IMR-90 (cell line): ENCODE measurements at regions not wholly inside any gene's neighbourhood (a gene's known extent, or its start where the extent isn't known, plus 50 kb on each side); places are given as distances from the start of the nearest gene placed in this dataset.

Source experiments
- ATAC-seq: fragments of 200-7000 bp; cut with Tn5 transposase; 2 replicates; pipeline ENCODE4 v1.9.1; 2020; ENCODE audit warnings: low read depth, mild to moderate bottlenecking, moderate library complexity
- BruUV-seq: library from RNA; stranded (reverse); fragments of 400-500 nt; replicated peaks from 2 replicates; lab custom pipeline; 2021; lab: Mats Ljungman, UMichigan
- CTCF ChIA-PET: fragments of 300-600 bp; formaldehyde crosslinking; extraction: SDS; loops from one replicate; lab custom pipeline; 2021; ENCODE audit warnings: antibody characterized with exemption; lab: Yijun Ruan, JAX
- POLR2A ChIA-PET: fragments of 300-600 bp; sonication (Branson Sonifier 250); formaldehyde crosslinking; loops from one replicate; lab custom pipeline; 2022; ENCODE audit warnings: antibody characterized with exemption; ENCODE audit not compliant: unreplicated experiment; lab: Charles Lee
- DNase-seq: peaks from one replicate; pipeline ENCODE4 v3.0.0; 2013
- H2AFZ ChIP-seq: replicated peaks from 2 replicates; pipeline ENCODE3; 2013; ENCODE audit warnings: low read length, mild to moderate bottlenecking; ENCODE audit not compliant: poor library complexity
- H2AK5ac ChIP-seq: 2 replicates; pipeline ENCODE4 v1.6.1; 2013; ENCODE audit warnings: low read depth, low read length, inconsistent platforms
- H2AK9ac ChIP-seq: replicated peaks from 2 replicates; pipeline ENCODE3; 2013; ENCODE audit warnings: mild to moderate bottlenecking, low read depth, low read length, moderate library complexity; ENCODE audit not compliant: poor library complexity
- H2BK120ac ChIP-seq: 2 replicates; pipeline ENCODE4 v1.6.1; 2013; ENCODE audit warnings: low read depth, low read length, inconsistent platforms
- H2BK15ac ChIP-seq: 3 replicates; pipeline ENCODE4 v1.6.1; 2013; ENCODE audit warnings: low read depth, low read length, inconsistent platforms
- H2BK20ac ChIP-seq: 2 replicates; pipeline ENCODE4 v1.6.1; 2013; ENCODE audit warnings: low read depth, mild to moderate bottlenecking, inconsistent platforms, low read length, moderate library complexity
- H2BK5ac ChIP-seq: 2 replicates; pipeline ENCODE4 v1.6.1; 2013; ENCODE audit warnings: mild to moderate bottlenecking, low read depth, low read length, inconsistent platforms; ENCODE audit not compliant: poor library complexity, severe bottlenecking
- H3K14ac ChIP-seq: replicated peaks from 2 replicates; pipeline ENCODE4 v1.6.1; 2013; ENCODE audit warnings: low read depth, low read length, inconsistent platforms
- H3K18ac ChIP-seq: 2 replicates; pipeline ENCODE4 v1.6.1; 2013; ENCODE audit warnings: low read depth, low read length, control low read depth
- H3K23ac ChIP-seq: 2 replicates; pipeline ENCODE4 v1.6.1; 2013; ENCODE audit warnings: low read depth, low read length, inconsistent platforms
- H3K27ac ChIP-seq: 2 replicates; pipeline ENCODE4 v1.5.1; 2013; ENCODE audit warnings: mild to moderate bottlenecking, control low read depth, low read length; ENCODE audit not compliant: insufficient read depth
- H3K27me3 ChIP-seq: 2 replicates; pipeline ENCODE4 v1.6.1; 2013; ENCODE audit warnings: low read length; ENCODE audit not compliant: control insufficient read depth, insufficient read depth
- H3K36me3 ChIP-seq: 2 replicates; pipeline ENCODE4 v1.6.1; 2013; ENCODE audit warnings: low read length, mixed read lengths; ENCODE audit not compliant: control insufficient read depth, insufficient read depth
- H3K4ac ChIP-seq: 2 replicates; pipeline ENCODE4 v1.6.1; 2013; ENCODE audit warnings: low read depth, low read length, inconsistent platforms
- H3K4me1 ChIP-seq: 2 replicates; pipeline ENCODE4 v1.6.1; 2013; ENCODE audit warnings: low read length, mixed read lengths; ENCODE audit not compliant: control insufficient read depth, insufficient read depth
- H3K4me2 ChIP-seq: 2 replicates; pipeline ENCODE4 v1.6.1; 2013; ENCODE audit warnings: low read depth, mild to moderate bottlenecking, control low read depth, low read length, moderate library complexity
- H3K4me3 ChIP-seq: 2 replicates; pipeline ENCODE4 v1.5.1; 2013; ENCODE audit warnings: low read depth, mild to moderate bottlenecking, control low read depth, low read length, moderate library complexity; ENCODE audit not compliant: insufficient read depth
- H3K56ac ChIP-seq: 2 replicates; pipeline ENCODE4 v1.6.1; 2013; ENCODE audit warnings: low read length, inconsistent platforms; ENCODE audit not compliant: insufficient read depth; ENCODE audit errors: extremely low read depth
- H3K79me1 ChIP-seq, 2 experiments: 2 replicates each; pipeline ENCODE4 v1.6.1; 2013; ENCODE audit warnings: low read length in 2 of 2, inconsistent platforms in 1 of 2, low read depth in 1 of 2
- H3K9ac ChIP-seq: 2 replicates; pipeline ENCODE4 v1.6.1; 2013; ENCODE audit warnings: low read depth, low read length, control low read depth
- H3K9me1 ChIP-seq: 2 replicates; pipeline ENCODE4 v1.6.1; 2013; ENCODE audit warnings: low read length, inconsistent platforms; ENCODE audit not compliant: insufficient read depth
- H3K9me3 ChIP-seq: 2 replicates; pipeline ENCODE4 v1.6.1; 2013; ENCODE audit warnings: low read length; ENCODE audit not compliant: control insufficient read depth, insufficient read depth
- H4K20me1 ChIP-seq: 2 replicates; pipeline ENCODE4 v1.6.1; 2013; ENCODE audit warnings: low read length, inconsistent platforms; ENCODE audit not compliant: insufficient read depth
- H4K5ac ChIP-seq: 2 replicates; pipeline ENCODE4 v1.6.1; 2013; ENCODE audit warnings: mild to moderate bottlenecking, low read depth, low read length, control low read depth
- H4K8ac ChIP-seq, 2 experiments: 2 replicates each; pipeline ENCODE4 v1.6.1; 2013; ENCODE audit warnings: low read depth in 2 of 2, low read length in 2 of 2, control low read depth in 1 of 2, inconsistent platforms in 1 of 2
- H4K91ac ChIP-seq: 2 replicates; pipeline ENCODE4 v1.6.1; 2013; ENCODE audit warnings: low read depth, low read length, inconsistent platforms; ENCODE audit not compliant: insufficient read depth
- CEBPB ChIP-seq: IDR thresholded peaks from 2 replicates; pipeline ENCODE4 v1.6.1; 2012; ENCODE audit warnings: low read depth, low read length, improper control_type of control experiment
- FOS ChIP-seq: fragments of 150-350 bp; IDR thresholded peaks from 2 replicates; pipeline ENCODE4 v1.6.1; 2016; ENCODE audit warnings: low read depth, low read length
- MXI1 ChIP-seq: IDR thresholded peaks from 2 replicates; pipeline ENCODE4 v1.6.1; 2012; ENCODE audit warnings: low read depth, mild to moderate bottlenecking, low read length, moderate library complexity, borderline replicate concordance
- NFE2L2 ChIP-seq: fragments of 150-350 bp; IDR thresholded peaks from 2 replicates; pipeline ENCODE4 v1.6.1; 2016; ENCODE audit warnings: low read depth, mild to moderate bottlenecking, low read length
- WGBS, 2 experiments: methylation state at CpG; one replicate each; pipeline versions ENCODE4 v1.1.5 to v1.1.7; 2013; ENCODE audit warnings: missing lambda C conversion rate in 2 of 2; ENCODE audit not compliant: insufficient read length in 1 of 2; ENCODE audit errors: extremely low coverage in 2 of 2; 5-methylcytosine and 5-hydroxymethylcytosine counted together
- dilution Hi-C: fragments of 300-500 bp; cut with HindIII; formaldehyde crosslinking; loops from one replicate; pipeline ENCODE4 v1.14.3; 2018; ENCODE audit warnings: low sequenced_read_pairs; ENCODE audit not compliant: unreplicated experiment
- in situ Hi-C: fragments of 300-500 bp; cut with MboI; formaldehyde crosslinking; loops from 3 replicates; pipeline ENCODE4 v1.14.3; 2019; ENCODE audit warnings: low sequenced_read_pairs, inconsistent platforms, mixed read lengths
- intact Hi-C: fragments of 100-400 bp; cut with micrococcal nuclease; formaldehyde crosslinking; loops from 2 replicates; pipeline ENCODE4 v1.10.0; 2022
- TF ChIP-seq, protein P1 (sequence below): conservative IDR thresholded peaks from 2 replicates; pipeline ENCODE4 v1.5.1; 2012; ENCODE audit warnings: mild to moderate bottlenecking, low read depth, low read length, improper control_type of control experiment
- TF ChIP-seq, protein P2 (sequence below): fragments of 150-350 bp; IDR thresholded peaks from 2 replicates; pipeline ENCODE4 v1.6.1; 2016; ENCODE audit warnings: low read depth, mild to moderate bottlenecking, low read length, moderate library complexity, borderline replicate concordance

DNA sequence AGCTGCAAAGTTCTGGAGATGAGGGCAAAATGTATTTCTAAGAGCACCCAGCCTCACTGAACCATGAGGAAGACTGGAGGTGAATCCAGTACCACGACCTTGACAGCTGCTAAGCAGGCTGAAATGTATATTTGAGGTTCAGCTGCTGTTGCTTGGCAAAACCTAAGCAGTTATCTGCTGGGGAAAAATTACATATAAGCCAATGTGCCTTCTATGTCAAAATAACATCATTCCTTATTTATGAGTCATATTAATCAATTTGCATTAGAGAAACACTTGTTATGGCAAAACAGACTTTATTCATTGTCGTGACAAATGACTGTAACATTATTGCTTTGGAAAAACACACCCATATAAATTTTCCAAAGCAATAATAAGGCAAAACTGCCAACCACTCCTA, 560.5 kb upstream of the NR5A2 start:
- H3K4ac ChIP-seq = no peak overlapping the region
- H3K4me1 ChIP-seq = no peaks in the 10 kb centered on the region
- no peak overlapping the region for H2BK5ac ChIP-seq
- no peak overlapping the region for H3K14ac ChIP-seq
- H3K79me1 ChIP-seq = no peaks in the 10 kb centered on the region
- H3K27me3 ChIP-seq = no peaks in the 10 kb centered on the region
- ChIA-PET POLR2A (no interaction called here), CTCF (interaction anchor here (0.7 kb wide), 2 partner anchors 20 to 1035 kb away, joined by 3 to 4 read pairs; no protein-coding TSS in a partner anchor)
- H2AK9ac ChIP-seq = no peak overlapping the region
- no peak overlapping the region for H4K8ac ChIP-seq
- dilution Hi-C loops = no loop called here
- H3K36me3 ChIP-seq = no peaks in the 10 kb centered on the region
- no peak overlapping the region for H3K9ac ChIP-seq
- no peak for TF ChIP-seq NFE2L2
- TF ChIP-seq, protein P1, sequence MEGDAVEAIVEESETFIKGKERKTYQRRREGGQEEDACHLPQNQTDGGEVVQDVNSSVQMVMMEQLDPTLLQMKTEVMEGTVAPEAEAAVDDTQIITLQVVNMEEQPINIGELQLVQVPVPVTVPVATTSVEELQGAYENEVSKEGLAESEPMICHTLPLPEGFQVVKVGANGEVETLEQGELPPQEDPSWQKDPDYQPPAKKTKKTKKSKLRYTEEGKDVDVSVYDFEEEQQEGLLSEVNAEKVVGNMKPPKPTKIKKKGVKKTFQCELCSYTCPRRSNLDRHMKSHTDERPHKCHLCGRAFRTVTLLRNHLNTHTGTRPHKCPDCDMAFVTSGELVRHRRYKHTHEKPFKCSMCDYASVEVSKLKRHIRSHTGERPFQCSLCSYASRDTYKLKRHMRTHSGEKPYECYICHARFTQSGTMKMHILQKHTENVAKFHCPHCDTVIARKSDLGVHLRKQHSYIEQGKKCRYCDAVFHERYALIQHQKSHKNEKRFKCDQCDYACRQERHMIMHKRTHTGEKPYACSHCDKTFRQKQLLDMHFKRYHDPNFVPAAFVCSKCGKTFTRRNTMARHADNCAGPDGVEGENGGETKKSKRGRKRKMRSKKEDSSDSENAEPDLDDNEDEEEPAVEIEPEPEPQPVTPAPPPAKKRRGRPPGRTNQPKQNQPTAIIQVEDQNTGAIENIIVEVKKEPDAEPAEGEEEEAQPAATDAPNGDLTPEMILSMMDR = no peak
- TF ChIP-seq CEBPB = no peak
- no peak for TF ChIP-seq MXI1
- TF ChIP-seq, protein P2, sequence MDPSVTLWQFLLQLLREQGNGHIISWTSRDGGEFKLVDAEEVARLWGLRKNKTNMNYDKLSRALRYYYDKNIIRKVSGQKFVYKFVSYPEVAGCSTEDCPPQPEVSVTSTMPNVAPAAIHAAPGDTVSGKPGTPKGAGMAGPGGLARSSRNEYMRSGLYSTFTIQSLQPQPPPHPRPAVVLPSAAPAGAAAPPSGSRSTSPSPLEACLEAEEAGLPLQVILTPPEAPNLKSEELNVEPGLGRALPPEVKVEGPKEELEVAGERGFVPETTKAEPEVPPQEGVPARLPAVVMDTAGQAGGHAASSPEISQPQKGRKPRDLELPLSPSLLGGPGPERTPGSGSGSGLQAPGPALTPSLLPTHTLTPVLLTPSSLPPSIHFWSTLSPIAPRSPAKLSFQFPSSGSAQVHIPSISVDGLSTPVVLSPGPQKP = no peak
- TF ChIP-seq FOS = no peak
- no peak overlapping the region for H3K27ac ChIP-seq
- intact Hi-C loops = loop anchor here (10.0 kb wide), 1 partner anchor 632 kb away; no protein-coding TSS in a partner anchor
- no CpG with 5 or more reads among the region's 2 CpGs for WGBS, 2 experiments
- no peak overlapping the region for H4K91ac ChIP-seq
- no TSS peak for BruUV-seq
- H2AFZ ChIP-seq = no peak overlapping the region
- no peak overlapping the region for H4K5ac ChIP-seq
- no peak overlapping the region for H2BK120ac ChIP-seq
- DNase-seq = no peak
- no peak overlapping the region for H2BK20ac ChIP-seq
- H2BK15ac ChIP-seq = no peak overlapping the region
- H3K56ac ChIP-seq = no peak overlapping the region
- ATAC-seq = no peak
- no peaks in the 10 kb centered on the region for H3K9me1 ChIP-seq
- H3K4me2 ChIP-seq = no peak overlapping the region
- no peak overlapping the region for H2AK5ac ChIP-seq
- in situ Hi-C loops = loop anchor here (25.0 kb wide), 1 partner anchor 705 kb away; no protein-coding TSS in a partner anchor
- no peak overlapping the region for H3K4me3 ChIP-seq
- H3K18ac ChIP-seq = no peak overlapping the region
- H4K20me1 ChIP-seq = no peaks in the 10 kb centered on the region
- H3K23ac ChIP-seq = no peak overlapping the region
- no peaks in the 10 kb centered on the region for H3K9me3 ChIP-seq
